Naive B cell (primary cell): ENCODE measurements at regions not wholly inside any gene's neighbourhood (a gene's known extent, or its start where the extent isn't known, plus 50 kb on each side); places are given as distances from the start of the nearest gene placed in this dataset.
A peak's percentile ranks its signal among the peaks of the same experiment; 100 is the strongest.
"Not testable (repeated sequence)": the region's sequence is repeated elsewhere in the genome, so short reads cannot be mapped to it uniquely, and the experiment has no call there.

ENCODE experiments used
- ATAC-seq, 2 donors: fragments of 150-1000 bp; cut with Tn5 transposase; 2 replicates each; pipeline ENCODE4 v1.10.0; 2021; ENCODE audit warnings: low read depth in 2 of 2, mild to moderate bottlenecking in 2 of 2, moderate library complexity in 2 of 2
- DNase-seq: peaks from one replicate; pipeline ENCODE4 v3.0.0; 2022
- H3K27ac Mint-ChIP-seq, 6 donors: one replicate each; pipeline ENCODE4 v1.8.0; 2020 to 2022; ENCODE audit warnings: mild to moderate bottlenecking in 6 of 6, mixed read lengths in 6 of 6, moderate library complexity in 5 of 6, inconsistent platforms in 2 of 6
- H3K27me3 Mint-ChIP-seq, 3 donors: one replicate each; pipeline ENCODE4 v1.8.0; 2021 to 2022; ENCODE audit warnings: mixed read lengths in 3 of 3, mild to moderate bottlenecking in 1 of 3
- H3K36me3 Mint-ChIP-seq, 2 donors: one replicate each; pipeline ENCODE4 v1.8.0; 2020 to 2022; ENCODE audit warnings: mixed read lengths in 2 of 2, inconsistent platforms in 1 of 2, mild to moderate bottlenecking in 1 of 2
- H3K4me1 Mint-ChIP-seq, 3 donors: one replicate each; pipeline ENCODE4 v1.8.0; 2020 to 2022; ENCODE audit warnings: mixed read lengths in 3 of 3, inconsistent platforms in 1 of 3, mild to moderate bottlenecking in 1 of 3, moderate library complexity in 1 of 3
- H3K4me3 Mint-ChIP-seq, 8 donors: one replicate each; pipeline ENCODE4 v1.8.0; 2020 to 2022; ENCODE audit warnings: mild to moderate bottlenecking in 8 of 8, mixed read lengths in 8 of 8, moderate library complexity in 8 of 8, inconsistent platforms in 2 of 8
- H3K9me3 Mint-ChIP-seq, 7 donors: one replicate each; pipeline ENCODE4 v1.8.0; 2020 to 2022; ENCODE audit warnings: mixed read lengths in 7 of 7, mild to moderate bottlenecking in 5 of 7, inconsistent platforms in 2 of 7, moderate library complexity in 1 of 7

DNA sequence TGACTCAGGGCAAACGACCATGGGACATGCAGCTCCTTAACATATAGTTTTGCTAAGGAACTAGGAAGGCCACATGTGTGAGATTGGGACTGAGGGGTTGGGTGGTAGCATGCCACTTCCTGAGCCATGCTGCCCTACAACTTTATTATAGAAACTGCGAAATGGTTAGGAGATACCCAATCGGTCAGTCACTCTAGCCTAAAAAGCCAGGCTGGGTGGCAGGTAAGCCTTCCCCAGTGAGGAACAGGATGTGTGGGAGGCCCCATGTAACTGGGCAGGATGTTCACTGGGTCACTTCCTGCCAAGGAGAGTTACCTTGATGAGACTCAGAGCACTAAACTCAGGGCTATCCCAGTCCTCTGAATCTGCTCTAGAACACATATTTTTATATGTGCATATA, 123.5 kb downstream of the MAP3K7 start:
- peaks cover 0 to 5% (median 0%) of the 10 kb centered on the region in 3 donors for H3K27me3 Mint-ChIP-seq
- peaks cover 0 to 1% (median 0%) of the 10 kb centered on the region in 7 donors for H3K9me3 Mint-ChIP-seq
- DNase-seq (no peak), ATAC-seq (peak in 1 of 2 donors; percentile 41)
- H3K27ac Mint-ChIP-seq = peak overlapping the region in 3 of 6 donors; percentile 11 to 82 (median 32)
- no peak overlapping the region for H3K4me3 Mint-ChIP-seq
- H3K36me3 Mint-ChIP-seq = no peaks in the 10 kb centered on the region
- H3K4me1 Mint-ChIP-seq = peaks cover 10 to 20% (median 16%) of the 10 kb centered on the region in 3 donors

DNA sequence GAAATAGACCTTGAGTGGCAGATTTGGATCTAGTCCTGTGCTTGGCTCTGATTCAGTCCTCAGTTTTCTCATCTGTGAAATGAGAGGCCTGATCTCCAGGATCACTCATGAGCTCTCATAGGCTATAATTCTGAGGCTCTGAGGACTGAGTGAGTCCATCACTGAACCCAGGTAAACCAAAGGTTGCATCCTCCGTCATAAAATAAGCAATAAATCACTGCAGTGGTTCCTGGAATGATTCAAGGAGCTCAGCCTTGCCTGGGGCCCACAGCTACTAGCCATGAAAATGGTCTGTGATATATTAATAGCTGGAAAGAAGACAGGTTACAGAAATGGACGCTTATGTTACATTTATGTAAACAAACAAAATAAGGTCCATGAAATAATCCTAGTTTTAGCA, 124.8 kb downstream of the MAP3K7 start:
- Mint-ChIP-seq H3K27me3 (peaks cover 0 to 5% (median 0%) of the 10 kb centered on the region in 3 donors), H3K4me1 (peaks cover 10 to 20% (median 16%) of the 10 kb centered on the region in 3 donors), H3K36me3 (no peaks in the 10 kb centered on the region), H3K27ac (no peak overlapping the region), H3K9me3 (peaks cover 0 to 1% (median 0%) of the 10 kb centered on the region in 7 donors), H3K4me3 (no peak overlapping the region)
- no peak for ATAC-seq
- no peak for DNase-seq

DNA sequence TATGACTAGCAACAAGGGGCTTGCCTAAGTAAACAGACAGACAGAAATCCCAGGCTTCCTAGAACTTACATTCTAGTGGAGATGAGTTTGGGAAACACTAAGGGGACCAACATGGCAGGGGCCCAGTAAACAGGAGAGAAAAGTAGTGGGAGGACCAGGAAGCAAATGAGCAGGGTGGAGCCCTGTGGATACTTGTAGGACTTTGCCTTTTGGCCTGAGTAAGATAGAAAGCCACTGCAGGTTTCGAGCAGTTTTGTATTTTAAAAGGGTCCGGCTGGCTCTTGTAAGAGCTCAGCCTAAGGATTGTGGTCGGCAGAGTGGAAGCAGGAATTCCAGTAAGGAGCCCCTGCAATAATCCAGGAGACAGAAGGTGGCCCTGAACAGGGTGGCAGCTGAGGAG, 125.5 kb downstream of the MAP3K7 start:
- peaks cover 10 to 20% (median 16%) of the 10 kb centered on the region in 3 donors for H3K4me1 Mint-ChIP-seq
- H3K27ac Mint-ChIP-seq = peak overlapping the region in 2 of 6 donors; percentile 20 to 38
- peaks cover 0 to 1% (median 0%) of the 10 kb centered on the region in 7 donors for H3K9me3 Mint-ChIP-seq
- H3K4me3 Mint-ChIP-seq = no peak overlapping the region
- no peak for DNase-seq
- peaks cover 0 to 5% (median 0%) of the 10 kb centered on the region in 3 donors for H3K27me3 Mint-ChIP-seq
- H3K36me3 Mint-ChIP-seq = no peaks in the 10 kb centered on the region
- no peak for ATAC-seq

DNA sequence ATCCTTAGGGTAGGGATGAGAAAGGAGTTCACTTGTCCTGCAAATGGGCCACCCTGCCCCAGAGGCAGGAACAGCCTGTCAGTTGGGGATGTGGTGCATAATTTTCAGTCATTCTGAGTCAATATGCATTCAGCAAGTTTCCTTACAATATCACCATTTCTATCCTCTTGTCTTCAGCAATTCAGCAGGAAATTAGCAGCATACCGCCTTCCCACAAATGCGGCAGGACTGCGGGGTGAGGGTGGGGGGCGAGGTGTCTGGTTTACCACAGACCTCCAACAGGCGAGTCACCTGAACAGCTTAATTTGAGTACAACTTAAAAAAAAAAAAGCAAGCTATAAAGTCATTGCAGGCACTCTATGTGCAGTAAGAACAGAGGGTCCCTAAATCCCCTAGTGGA, 126.8 kb downstream of the MAP3K7 start:
- H3K27ac Mint-ChIP-seq = no peak overlapping the region
- H3K4me1 Mint-ChIP-seq = peaks cover 10 to 20% (median 16%) of the 10 kb centered on the region in 3 donors
- peaks cover 0 to 1% (median 0%) of the 10 kb centered on the region in 7 donors for H3K9me3 Mint-ChIP-seq
- H3K4me3 Mint-ChIP-seq = no peak overlapping the region
- ATAC-seq (no peak), DNase-seq (no peak)
- H3K27me3 Mint-ChIP-seq = peaks cover 0 to 5% (median 0%) of the 10 kb centered on the region in 3 donors
- no peaks in the 10 kb centered on the region for H3K36me3 Mint-ChIP-seq

DNA sequence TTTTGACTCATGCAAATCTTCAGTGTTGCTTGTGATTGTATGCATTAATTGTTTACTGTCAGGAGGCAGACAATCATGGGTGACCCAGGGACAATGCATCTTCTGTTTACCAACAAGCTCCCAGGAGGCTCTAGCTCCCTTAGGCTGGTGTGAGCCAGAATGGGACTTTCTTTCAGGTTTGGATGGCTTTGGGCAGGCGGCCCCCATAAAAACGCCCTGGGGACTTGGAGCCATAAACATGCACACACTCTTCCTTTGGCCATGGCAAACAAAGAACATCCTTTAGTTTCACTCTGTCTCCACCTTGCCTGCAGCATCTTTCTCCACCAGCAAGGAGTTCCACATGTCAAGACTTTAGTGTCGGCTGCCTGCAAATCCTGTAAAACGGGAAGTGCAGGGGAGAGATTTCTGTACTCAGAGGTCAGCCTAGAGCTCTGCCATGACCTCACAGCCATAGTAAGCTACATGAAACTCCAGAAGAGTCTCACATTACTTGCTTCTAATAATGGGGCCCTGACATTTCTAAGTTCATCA, 127.6 kb downstream of the MAP3K7 start:
- peaks cover 10 to 20% (median 16%) of the 10 kb centered on the region in 3 donors for H3K4me1 Mint-ChIP-seq
- ATAC-seq (no peak), DNase-seq (no peak)
- peaks cover 0 to 1% (median 0%) of the 10 kb centered on the region in 7 donors for H3K9me3 Mint-ChIP-seq
- H3K4me3 Mint-ChIP-seq = no peak overlapping the region
- H3K27me3 Mint-ChIP-seq = peaks cover 0 to 5% (median 0%) of the 10 kb centered on the region in 3 donors
- no peak overlapping the region for H3K27ac Mint-ChIP-seq
- no peaks in the 10 kb centered on the region for H3K36me3 Mint-ChIP-seq

DNA sequence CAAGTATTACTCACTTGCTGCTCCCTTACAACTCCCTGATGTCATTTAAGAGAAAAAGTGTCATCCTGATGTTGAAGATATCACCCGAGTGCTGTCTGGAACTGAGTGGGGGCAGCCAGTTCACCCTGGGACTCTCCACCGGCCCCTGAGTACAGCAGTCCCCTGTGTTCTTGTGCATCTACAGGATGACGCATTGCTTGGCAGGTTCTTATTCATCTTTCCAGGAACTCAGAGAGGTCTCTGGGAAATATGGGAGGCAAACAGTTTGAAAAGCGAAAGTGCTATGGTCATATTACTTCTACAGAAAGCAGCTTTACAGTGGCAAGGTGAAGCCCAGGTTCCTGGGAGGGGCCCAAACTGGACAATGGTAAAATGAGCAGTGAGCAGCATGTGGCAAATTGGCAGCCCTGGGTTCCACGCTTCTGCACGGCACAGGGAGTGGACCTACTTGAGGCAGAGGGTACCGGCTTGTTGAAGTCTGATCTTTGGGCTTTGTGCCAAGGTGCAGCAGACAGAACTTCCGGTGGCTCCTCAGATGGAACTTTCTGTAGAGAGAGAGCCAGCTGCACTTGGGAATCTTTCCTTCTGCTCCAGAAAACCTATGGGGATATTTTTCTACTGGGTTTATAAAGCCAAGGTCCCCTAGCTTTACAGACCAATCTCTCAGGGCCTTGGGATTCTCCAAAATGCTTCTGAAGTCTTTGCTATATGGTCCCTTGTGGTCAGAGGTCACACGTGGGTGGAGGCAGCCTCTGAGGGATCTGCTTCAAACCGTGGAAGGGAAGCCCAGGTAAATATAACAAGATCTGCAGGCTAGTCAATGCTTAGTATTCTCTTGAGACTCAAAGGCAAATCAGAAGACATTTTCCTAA, 128.3 kb downstream of the MAP3K7 start:
- ATAC-seq = no peak
- Mint-ChIP-seq H3K9me3 (peaks cover 0 to 1% (median 0%) of the 10 kb centered on the region in 7 donors), H3K27me3 (peaks cover 0 to 5% (median 0%) of the 10 kb centered on the region in 3 donors), H3K27ac (peak overlapping the region in 1 of 6 donors; percentile 59), H3K36me3 (no peaks in the 10 kb centered on the region), H3K4me3 (peak overlapping the region in 1 of 8 donors; percentile 33), H3K4me1 (peaks cover 6 to 16% (median 11%) of the 10 kb centered on the region in 3 donors)
- DNase-seq = no peak

DNA sequence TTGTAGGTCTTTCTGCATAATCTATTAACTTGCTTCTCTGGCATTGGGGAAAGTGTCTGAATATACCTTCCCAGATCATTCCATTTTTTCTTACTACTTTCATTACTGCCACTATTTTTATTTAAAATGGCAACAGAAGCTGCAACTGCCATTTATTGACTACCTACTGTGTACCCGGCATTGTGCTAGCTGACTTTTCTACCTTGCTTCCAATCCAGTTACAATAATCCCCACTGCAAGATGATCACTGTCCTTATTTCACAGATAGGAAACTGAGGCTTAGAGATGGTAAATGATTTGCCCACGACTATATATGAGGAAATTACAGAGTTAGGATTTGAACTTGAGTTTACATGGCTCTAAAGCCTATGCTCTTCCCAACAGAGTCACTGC, 129.0 kb downstream of the MAP3K7 start:
- peaks cover 0 to 5% (median 0%) of the 10 kb centered on the region in 3 donors for H3K27me3 Mint-ChIP-seq
- no peak overlapping the region for H3K4me3 Mint-ChIP-seq
- peaks cover 0 to 12% (median 7%) of the 10 kb centered on the region in 3 donors for H3K4me1 Mint-ChIP-seq
- peaks cover 0 to 1% (median 0%) of the 10 kb centered on the region in 7 donors for H3K9me3 Mint-ChIP-seq
- H3K27ac Mint-ChIP-seq = no peak overlapping the region
- H3K36me3 Mint-ChIP-seq = no peaks in the 10 kb centered on the region
- ATAC-seq (no peak), DNase-seq (no peak)

DNA sequence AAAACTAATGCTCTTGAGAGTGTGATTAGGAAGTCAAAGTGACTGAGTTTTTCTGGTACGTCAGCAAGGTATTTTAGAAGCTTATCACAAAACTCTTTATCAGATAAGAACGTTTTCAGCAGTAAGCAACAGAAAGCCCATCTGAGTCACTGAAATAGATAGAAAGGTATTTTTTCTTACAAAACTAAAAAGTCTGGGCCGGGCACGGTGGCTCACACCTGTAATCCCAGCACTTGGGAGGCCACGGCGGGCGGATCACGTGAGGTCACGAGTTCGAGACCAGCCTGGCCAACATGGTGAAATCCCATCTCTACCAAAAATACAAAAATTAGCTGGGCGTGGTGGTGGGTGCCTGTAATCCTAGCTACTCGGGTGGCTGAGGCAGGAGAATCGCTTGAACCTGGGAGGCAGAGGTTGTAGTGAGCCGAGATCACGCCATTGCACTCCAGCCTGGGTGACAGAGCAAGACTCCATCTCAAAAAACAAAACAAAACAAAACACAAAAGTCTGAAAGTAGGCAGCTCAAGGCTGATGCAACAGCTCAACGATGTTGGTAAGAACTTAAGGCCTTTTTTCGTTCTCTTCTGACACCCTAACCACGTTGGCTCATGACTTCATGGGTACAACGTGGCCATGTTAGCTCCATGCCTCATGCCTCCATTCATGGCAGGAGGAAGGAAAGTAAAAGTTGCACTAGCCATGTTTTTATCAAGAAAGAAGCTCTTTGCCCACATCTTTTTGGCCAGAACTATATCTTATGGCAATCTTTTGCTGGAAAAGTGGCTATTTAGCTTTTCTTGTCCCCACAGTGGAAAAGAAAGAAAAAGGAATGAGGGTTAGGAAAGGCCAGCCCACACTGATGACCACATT, 129.6 kb downstream of the MAP3K7 start:
- DNase-seq, H3K9me3 Mint-ChIP-seq, H3K36me3 Mint-ChIP-seq, H3K27ac Mint-ChIP-seq, H3K4me1 Mint-ChIP-seq, H3K27me3 Mint-ChIP-seq, ATAC-seq, H3K4me3 Mint-ChIP-seq: not testable (repeated sequence)

DNA sequence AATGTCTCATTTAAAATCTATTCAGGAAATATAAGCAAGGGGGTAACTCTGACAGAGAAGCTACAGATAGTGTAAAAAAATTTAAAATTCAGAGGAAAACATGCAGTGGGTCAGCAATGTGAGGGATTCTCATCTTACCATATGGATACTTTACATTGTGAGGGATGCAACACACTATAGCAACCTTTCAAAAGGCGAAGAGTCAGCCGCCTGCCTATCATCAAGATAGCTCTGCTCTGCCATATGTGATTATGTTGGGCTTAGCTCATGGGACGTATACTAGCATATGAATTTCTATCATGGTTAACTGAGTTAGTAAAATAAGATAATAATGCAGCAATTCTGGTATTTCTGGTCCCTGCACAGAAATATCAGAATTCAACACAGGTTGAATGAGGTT, 130.9 kb downstream of the MAP3K7 start:
- peaks cover 0 to 5% (median 0%) of the 10 kb centered on the region in 3 donors for H3K27me3 Mint-ChIP-seq

DNA sequence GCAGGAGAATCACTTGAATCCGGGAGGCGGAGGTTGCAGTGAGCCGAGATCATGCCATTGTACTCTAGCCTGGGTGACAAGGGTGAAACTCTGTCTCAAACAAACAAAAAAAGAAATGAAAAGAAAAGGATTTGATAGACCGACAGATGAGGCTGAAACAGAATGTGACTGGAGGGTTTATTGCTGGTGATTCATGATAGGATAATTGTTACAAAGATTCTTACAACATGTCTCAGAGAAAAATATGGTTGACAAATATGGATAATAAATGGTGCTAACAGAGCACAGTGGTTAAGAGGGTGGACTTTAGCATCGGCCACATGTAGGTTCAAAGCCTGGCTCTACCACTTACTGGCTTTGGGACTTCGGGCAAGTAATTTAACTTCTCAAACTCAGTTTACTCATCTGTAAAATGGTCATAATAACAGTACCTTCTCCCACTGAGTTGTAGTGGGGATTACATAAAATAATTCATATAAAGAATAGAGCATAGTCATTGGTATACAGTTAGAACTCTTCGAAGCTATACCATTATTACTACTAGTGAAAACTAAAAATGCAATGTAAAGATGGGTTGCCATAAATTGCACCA, 131.9 kb downstream of the MAP3K7 start:
- H3K27ac Mint-ChIP-seq = peak overlapping the region in 1 of 6 donors; percentile 56
- H3K36me3 Mint-ChIP-seq = no peaks in the 10 kb centered on the region
- peaks cover 0 to 3% (median 0%) of the 10 kb centered on the region in 3 donors for H3K27me3 Mint-ChIP-seq
- no peak for DNase-seq
- ATAC-seq = no peak
- peaks cover 0 to 8% (median 7%) of the 10 kb centered on the region in 3 donors for H3K4me1 Mint-ChIP-seq
- H3K4me3 Mint-ChIP-seq = no peak overlapping the region
- H3K9me3 Mint-ChIP-seq = no peaks in the 10 kb centered on the region

More for the DNA sequence above, 130.9 kb downstream of the MAP3K7 start:
- peaks cover 0 to 8% (median 7%) of the 10 kb centered on the region in 3 donors for H3K4me1 Mint-ChIP-seq
- no peak overlapping the region for H3K27ac Mint-ChIP-seq
- no peak for DNase-seq
- peaks cover 0 to 1% (median 0%) of the 10 kb centered on the region in 7 donors for H3K9me3 Mint-ChIP-seq
- no peak for ATAC-seq
- H3K36me3 Mint-ChIP-seq = no peaks in the 10 kb centered on the region
- H3K4me3 Mint-ChIP-seq = no peak overlapping the region

DNA sequence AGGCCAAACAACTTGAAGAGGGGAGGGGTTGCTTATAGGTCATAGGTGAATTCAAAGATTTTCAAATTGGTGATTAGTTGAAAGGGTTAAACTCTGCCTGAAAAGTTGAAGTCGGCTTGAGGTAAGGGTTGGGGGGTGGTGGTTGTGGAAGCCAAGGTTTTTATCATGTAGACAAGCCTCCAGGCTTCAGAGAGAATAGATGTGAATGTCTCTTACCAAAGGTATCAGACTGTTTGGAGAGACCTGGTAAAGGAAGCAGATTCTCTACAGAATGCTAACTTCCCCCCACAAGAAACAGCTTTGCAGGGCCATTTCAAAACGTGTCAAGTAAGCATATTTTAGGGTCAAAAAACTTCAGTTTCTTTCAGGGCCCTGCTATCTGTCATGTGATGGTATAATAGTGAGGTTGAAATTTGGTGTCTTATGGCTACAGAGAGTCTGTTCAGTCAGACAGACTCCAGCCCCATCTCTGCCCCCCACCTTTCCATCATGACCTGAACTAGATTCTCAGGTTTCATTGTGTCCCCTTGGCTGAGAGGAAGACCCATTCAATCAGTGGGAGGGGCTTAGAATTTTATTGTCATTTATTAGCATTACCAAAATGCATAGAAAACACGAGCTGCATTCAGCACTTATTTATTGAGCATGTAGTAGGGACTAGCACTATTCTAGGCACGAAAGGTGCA, 136.5 kb downstream of the MAP3K7 start:
- Mint-ChIP-seq H3K9me3 (peaks cover 0 to 1% (median 0%) of the 10 kb centered on the region in 7 donors), H3K27ac (no peak overlapping the region), H3K4me1 (peaks cover 0 to 5% (median 4%) of the 10 kb centered on the region in 3 donors), H3K27me3 (peaks cover 0 to 8% (median 0%) of the 10 kb centered on the region in 3 donors), H3K36me3 (peaks cover 0 to 6% of the 10 kb centered on the region in 2 donors), H3K4me3 (no peak overlapping the region)
- no peak for ATAC-seq
- no peak for DNase-seq

DNA sequence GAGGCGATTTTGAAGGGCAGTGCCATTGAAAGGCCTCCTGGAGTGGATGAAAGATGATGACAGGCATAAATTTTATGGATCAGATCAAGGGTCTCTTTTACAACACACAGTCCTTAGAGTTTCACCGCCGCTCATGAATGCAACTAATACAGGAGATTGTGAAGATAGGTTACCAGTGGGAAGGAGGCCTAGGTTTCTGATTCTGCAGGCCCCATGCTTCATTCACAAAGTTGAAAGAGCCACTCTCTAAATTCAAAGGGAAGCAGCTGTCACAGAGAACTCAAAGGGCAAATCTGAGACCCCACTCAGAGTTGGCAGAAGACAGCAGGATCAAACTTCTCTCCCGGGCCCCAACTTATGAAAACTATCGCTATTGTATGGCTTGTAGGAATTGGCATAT, 137.6 kb downstream of the MAP3K7 start:
- Mint-ChIP-seq H3K27ac (no peak overlapping the region), H3K9me3 (peaks cover 0 to 1% (median 0%) of the 10 kb centered on the region in 7 donors), H3K27me3 (peaks cover 0 to 8% (median 0%) of the 10 kb centered on the region in 3 donors), H3K36me3 (peaks cover 0 to 6% of the 10 kb centered on the region in 2 donors), H3K4me1 (peaks cover 0 to 12% (median 6%) of the 10 kb centered on the region in 3 donors), H3K4me3 (no peak overlapping the region)
- ATAC-seq = no peak
- DNase-seq = no peak
